H1 (cell line): ENCODE measurements at regions not wholly inside any gene's neighbourhood (a gene's known extent, or its start where the extent isn't known, plus 50 kb on each side); places are given as distances from the start of the nearest gene placed in this dataset.

ENCODE experiments used
- CREB1 ChIP-seq: IDR thresholded peaks from 2 replicates; pipeline ENCODE4 v1.6.1; 2012; ENCODE audit warnings: inconsistent platforms
- HDAC2 ChIP-seq, 2 experiments: fragments of 300-600 bp in 1 of 2; sonication (generic) in 1 of 2; IDR thresholded peaks; 2 replicates each; pipeline ENCODE4 v1.6.1; 2011 to 2012; ENCODE audit warnings: low read depth in 2 of 2, low read length in 2 of 2, mild to moderate bottlenecking in 2 of 2, moderate library complexity in 2 of 2, borderline replicate concordance in 1 of 2, inconsistent platforms in 1 of 2
- POLR2A ChIP-seq, 2 experiments: IDR thresholded peaks; 1 replicate in 1 of 2; 2 replicates in 1 of 2; pipeline ENCODE4 v1.6.1; 2011; ENCODE audit warnings: low read depth in 2 of 2, low read length in 2 of 2, mild to moderate bottlenecking in 2 of 2; ENCODE audit errors: control extremely low read depth in 1 of 2
- SP4 ChIP-seq: IDR thresholded peaks from 2 replicates; pipeline ENCODE4 v1.6.1; 2012; ENCODE audit warnings: low read length, inconsistent platforms
- ZNF274 ChIP-seq: IDR thresholded peaks from 2 replicates; pipeline ENCODE4 v1.7.0; 2012; ENCODE audit warnings: low read length, borderline replicate concordance; ENCODE audit errors: extremely low read depth
- TF ChIP-seq, protein P1 (sequence below), 3 experiments: IDR thresholded peaks; 1 replicate in 2 of 3; 2 replicates in 1 of 3; pipeline versions ENCODE4 v1.5.1 to v1.6.1; 2011; ENCODE audit warnings: low read length in 3 of 3, mild to moderate bottlenecking in 3 of 3, inconsistent platforms in 2 of 3, low read depth in 1 of 3, moderate library complexity in 1 of 3; ENCODE audit not compliant: insufficient read depth in 1 of 3; ENCODE audit errors: control extremely low read depth in 1 of 3

- TF ChIP-seq ZNF274: no peak
- TF ChIP-seq CREB1: no peak
- TF ChIP-seq, protein P1, sequence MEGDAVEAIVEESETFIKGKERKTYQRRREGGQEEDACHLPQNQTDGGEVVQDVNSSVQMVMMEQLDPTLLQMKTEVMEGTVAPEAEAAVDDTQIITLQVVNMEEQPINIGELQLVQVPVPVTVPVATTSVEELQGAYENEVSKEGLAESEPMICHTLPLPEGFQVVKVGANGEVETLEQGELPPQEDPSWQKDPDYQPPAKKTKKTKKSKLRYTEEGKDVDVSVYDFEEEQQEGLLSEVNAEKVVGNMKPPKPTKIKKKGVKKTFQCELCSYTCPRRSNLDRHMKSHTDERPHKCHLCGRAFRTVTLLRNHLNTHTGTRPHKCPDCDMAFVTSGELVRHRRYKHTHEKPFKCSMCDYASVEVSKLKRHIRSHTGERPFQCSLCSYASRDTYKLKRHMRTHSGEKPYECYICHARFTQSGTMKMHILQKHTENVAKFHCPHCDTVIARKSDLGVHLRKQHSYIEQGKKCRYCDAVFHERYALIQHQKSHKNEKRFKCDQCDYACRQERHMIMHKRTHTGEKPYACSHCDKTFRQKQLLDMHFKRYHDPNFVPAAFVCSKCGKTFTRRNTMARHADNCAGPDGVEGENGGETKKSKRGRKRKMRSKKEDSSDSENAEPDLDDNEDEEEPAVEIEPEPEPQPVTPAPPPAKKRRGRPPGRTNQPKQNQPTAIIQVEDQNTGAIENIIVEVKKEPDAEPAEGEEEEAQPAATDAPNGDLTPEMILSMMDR (IDR thresholded peaks at IDR 0.05; ENCODE audit: control extremely low read depth in 1 of 3, insufficient read depth in 1 of 3, low read depth in 1 of 3, low read length in 3 of 3): no peak
- no peak for TF ChIP-seq HDAC2 (IDR thresholded peaks at IDR 0.05; ENCODE audit: borderline replicate concordance in 1 of 2, low read depth in 2 of 2, low read length in 2 of 2)
- no peak for TF ChIP-seq SP4
- TF ChIP-seq POLR2A (IDR thresholded peaks at IDR 0.05; ENCODE audit: control extremely low read depth in 1 of 2, low read depth in 2 of 2, low read length in 2 of 2): no peak
Measured at GRCh38 chr11:45458269-45458668, 172.1 kb upstream of the SYT13 start.
